BE2C (cell line): ENCODE measurements at regions not wholly inside any gene's neighbourhood (a gene's known extent, or its start where the extent isn't known, plus 50 kb on each side); places are given as distances from the start of the nearest gene placed in this dataset.

Source experiments
- DNase-seq: peaks from one replicate; pipeline ENCODE4 v3.0.0-alpha.2; 2020
- H3K27me3 ChIP-seq: fragments of 250-450 bp; sonication (Bioruptor Pico); 2 replicates; pipeline ENCODE4 v1.5.1; 2020; ENCODE audit warnings: mild to moderate bottlenecking
- H3K36me3 ChIP-seq: fragments of 250-450 bp; sonication (Bioruptor Pico); 2 replicates; pipeline ENCODE4 v1.5.1; 2020; ENCODE audit warnings: mild to moderate bottlenecking
- H3K4me1 ChIP-seq: fragments of 250-450 bp; sonication (Bioruptor Pico); 2 replicates; pipeline ENCODE4 v1.5.1; 2020
- H3K4me3 ChIP-seq: 2 replicates; pipeline ENCODE4 v1.5.1; 2011; ENCODE audit warnings: low read depth, low read length
- H3K9me3 ChIP-seq: fragments of 250-450 bp; sonication (Bioruptor Pico); 2 replicates; pipeline ENCODE4 v1.5.1; 2020
- CTCF ChIP-seq: IDR thresholded peaks from 2 replicates; pipeline ENCODE4 v1.5.1; 2012; ENCODE audit warnings: mild to moderate bottlenecking, low read depth, low read length

DNA sequence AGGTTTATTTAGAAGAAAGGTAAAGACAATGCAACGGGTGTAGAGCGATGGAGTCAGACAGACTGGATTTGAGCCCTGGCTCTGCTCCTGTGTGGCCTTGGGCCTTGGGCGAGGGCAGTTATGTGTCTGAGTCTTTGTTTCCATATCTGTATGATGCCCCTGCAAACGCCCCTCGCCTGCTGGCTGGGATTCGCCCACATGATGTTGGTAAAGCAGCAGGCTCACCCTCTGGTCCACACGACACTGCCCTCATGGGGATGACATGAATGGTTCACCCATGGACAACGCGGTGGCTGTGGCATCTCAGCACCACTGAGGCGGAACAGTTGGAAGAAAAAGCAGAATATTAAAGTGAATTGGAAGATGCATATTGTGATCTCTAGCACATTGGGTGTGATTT lies 60.3 kb downstream of the FOXL1 start:
- H3K4me1 ChIP-seq, result no peaks in the 10 kb centered on the region; the same call in 1 of the 2 replicates
- TF ChIP-seq CTCF, result no peak
- no peak for DNase-seq

DNA sequence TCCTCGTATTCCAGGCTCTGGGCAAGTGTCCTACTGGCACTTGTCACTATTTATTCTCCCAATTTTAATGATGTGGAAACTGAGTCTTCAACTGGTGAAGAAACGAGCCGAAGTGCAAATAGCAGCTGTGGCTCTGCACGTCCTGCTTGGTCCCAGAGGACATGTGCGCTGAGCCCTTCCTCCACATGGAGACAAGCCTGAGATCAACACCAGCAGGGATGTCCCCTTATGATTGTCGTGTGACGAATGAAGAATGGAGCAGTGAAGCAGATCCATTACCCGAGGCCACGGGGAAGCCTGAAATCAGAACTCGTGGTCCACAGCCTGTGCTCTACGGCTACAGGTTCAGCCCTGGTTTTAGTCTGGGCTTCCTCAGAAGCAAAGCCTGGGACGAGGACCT lies 61.0 kb downstream of the FOXL1 start:
- DNase-seq, result no peak
- no peaks in the 10 kb centered on the region for H3K27me3 ChIP-seq

More for the DNA sequence above, 60.3 kb downstream of the FOXL1 start:
- Histone ChIP-seq H3K4me3 (no peak overlapping the region), H3K27me3 (no peaks in the 10 kb centered on the region), H3K9me3 (no peaks in the 10 kb centered on the region), H3K36me3 (no peaks in the 10 kb centered on the region)

GRCh38 chr16:86640265-86640843 lies 62.0 kb downstream of the FOXL1 start:
- H3K4me3 ChIP-seq, result no peak overlapping the region
- TF ChIP-seq CTCF, result no peak
- H3K36me3 ChIP-seq, result no peaks in the 10 kb centered on the region
- H3K4me1 ChIP-seq, result no peaks in the 10 kb centered on the region; the same call in 1 of the 2 replicates
- H3K9me3 ChIP-seq, result no peaks in the 10 kb centered on the region
- H3K27me3 ChIP-seq, result no peaks in the 10 kb centered on the region
- no peak for DNase-seq

More for the DNA sequence above, 61.0 kb downstream of the FOXL1 start:
- no peaks in the 10 kb centered on the region for H3K36me3 ChIP-seq
- no peaks in the 10 kb centered on the region; the same call in 1 of the 2 replicates for H3K4me1 ChIP-seq
- no peaks in the 10 kb centered on the region for H3K9me3 ChIP-seq
- TF ChIP-seq CTCF, result no peak
- no peak overlapping the region for H3K4me3 ChIP-seq

GRCh38 chr16:86642087-86642486 lies 63.7 kb downstream of the FOXL1 start:
- no peaks in the 10 kb centered on the region for H3K27me3 ChIP-seq
- H3K36me3 ChIP-seq, result no peaks in the 10 kb centered on the region
- TF ChIP-seq CTCF, result no peak
- no peak for DNase-seq
- H3K4me3 ChIP-seq, result no peak overlapping the region
- H3K9me3 ChIP-seq, result no peaks in the 10 kb centered on the region
- H3K4me1 ChIP-seq, result no peaks in the 10 kb centered on the region

GRCh38 chr16:86643671-86644070 lies 65.3 kb downstream of the FOXL1 start:
- Histone ChIP-seq H3K27me3 (no peaks in the 10 kb centered on the region), H3K36me3 (no peaks in the 10 kb centered on the region), H3K4me3 (no peak overlapping the region), H3K4me1 (no peaks in the 10 kb centered on the region), H3K9me3 (no peaks in the 10 kb centered on the region)
- no peak for DNase-seq
- no peak for TF ChIP-seq CTCF

- Histone ChIP-seq H3K36me3 (no peaks in the 10 kb centered on the region), H3K27me3 (no peaks in the 10 kb centered on the region), H3K4me1 (no peaks in the 10 kb centered on the region), H3K9me3 (no peaks in the 10 kb centered on the region), H3K4me3 (no peak overlapping the region)
- DNase-seq, result no peak
- TF ChIP-seq CTCF, result no peak
These were observed 69.2 kb downstream of the FOXL1 start for GRCh38 chr16:86647561-86647960.
